MG63 (cell line): ENCODE measurements at regions not wholly inside any gene's neighbourhood (a gene's known extent, or its start where the extent isn't known, plus 50 kb on each side); places are given as distances from the start of the nearest gene placed in this dataset.

Experiments used
- DNase-seq: peaks from one replicate; pipeline ENCODE4 v3.0.0-alpha.2; 2020
- H3K27me3 ChIP-seq: fragments of 250-450 bp; sonication (Bioruptor Pico); 2 replicates; pipeline ENCODE4 v1.5.1; 2020; ENCODE audit warnings: mild to moderate bottlenecking, moderate library complexity
- H3K36me3 ChIP-seq: fragments of 250-450 bp; sonication (Bioruptor Pico); 2 replicates; pipeline ENCODE4 v1.5.1; 2020; ENCODE audit warnings: mild to moderate bottlenecking, moderate library complexity
- H3K4me3 ChIP-seq: fragments of 250-450 bp; sonication (Bioruptor Pico); 2 replicates; pipeline ENCODE4 v1.5.1; 2020; ENCODE audit warnings: mild to moderate bottlenecking, moderate library complexity
- H3K9me3 ChIP-seq: fragments of 250-450 bp; sonication (Bioruptor Pico); 2 replicates; pipeline ENCODE4 v1.5.1; 2020; ENCODE audit warnings: mild to moderate bottlenecking, moderate library complexity

- Histone ChIP-seq H3K36me3 (no peaks in the 10 kb centered on the region), H3K27me3 (no peaks in the 10 kb centered on the region; the same call in 1 of the 2 replicates), H3K9me3 (no peaks in the 10 kb centered on the region), H3K4me3 (no peak overlapping the region)
- no peak for DNase-seq
Observed at GRCh38 chr5:163968651-163969050, 463.2 kb downstream of the MAT2B start.

- Histone ChIP-seq H3K9me3 (no peaks in the 10 kb centered on the region), H3K4me3 (no peak overlapping the region), H3K27me3 (no peaks in the 10 kb centered on the region), H3K36me3 (no peaks in the 10 kb centered on the region)
- no peak for DNase-seq
Observed at GRCh38 chr5:163976696-163977095, 471.3 kb downstream of the MAT2B start.

- no peak for DNase-seq
- H3K27me3 ChIP-seq: no peaks in the 10 kb centered on the region
- H3K9me3 ChIP-seq: no peaks in the 10 kb centered on the region
- no peak overlapping the region for H3K4me3 ChIP-seq
- no peaks in the 10 kb centered on the region for H3K36me3 ChIP-seq
Observed at GRCh38 chr5:163978897-163979296, 473.5 kb downstream of the MAT2B start.

GRCh38 chr5:163988566-163988965, 483.1 kb downstream of the MAT2B start:
- DNase-seq: no peak
- Histone ChIP-seq H3K27me3 (peaks cover 2% of the 10 kb centered on the region), H3K36me3 (no peaks in the 10 kb centered on the region), H3K4me3 (no peak overlapping the region), H3K9me3 (peaks cover 2% of the 10 kb centered on the region; the same call in 1 of the 2 replicates)

- Histone ChIP-seq H3K4me3 (no peak overlapping the region), H3K27me3 (no peaks in the 10 kb centered on the region; the same call in none of the 2 replicates), H3K9me3 (no peaks in the 10 kb centered on the region), H3K36me3 (no peaks in the 10 kb centered on the region)
- DNase-seq: no peak
Observed at GRCh38 chr5:163993126-163993525, 487.7 kb downstream of the MAT2B start.

GRCh38 chr5:163995206-163995605, 489.8 kb downstream of the MAT2B start:
- DNase-seq: no peak
- Histone ChIP-seq H3K4me3 (no peak overlapping the region), H3K27me3 (no peaks in the 10 kb centered on the region; the same call in 1 of the 2 replicates), H3K9me3 (no peaks in the 10 kb centered on the region), H3K36me3 (no peaks in the 10 kb centered on the region)

GRCh38 chr5:163997965-163998364, 492.5 kb downstream of the MAT2B start:
- no peaks in the 10 kb centered on the region for H3K27me3 ChIP-seq
- no peaks in the 10 kb centered on the region for H3K36me3 ChIP-seq
- no peak overlapping the region for H3K4me3 ChIP-seq
- DNase-seq: no peak
- H3K9me3 ChIP-seq: no peaks in the 10 kb centered on the region

- DNase-seq: no peak
- Histone ChIP-seq H3K9me3 (no peaks in the 10 kb centered on the region), H3K4me3 (no peak overlapping the region), H3K27me3 (no peaks in the 10 kb centered on the region), H3K36me3 (no peaks in the 10 kb centered on the region)
Observed at GRCh38 chr5:164000241-164000640, 494.8 kb downstream of the MAT2B start.

- no peaks in the 10 kb centered on the region for H3K9me3 ChIP-seq
- H3K27me3 ChIP-seq: no peaks in the 10 kb centered on the region
- peak; percentile 57 for DNase-seq
- no peaks in the 10 kb centered on the region for H3K36me3 ChIP-seq
- no peak overlapping the region for H3K4me3 ChIP-seq
Observed at GRCh38 chr5:164000819-164001218, 495.4 kb downstream of the MAT2B start.

- Histone ChIP-seq H3K27me3 (no peaks in the 10 kb centered on the region), H3K9me3 (no peaks in the 10 kb centered on the region), H3K4me3 (no peak overlapping the region), H3K36me3 (no peaks in the 10 kb centered on the region)
- DNase-seq: no peak
Observed at GRCh38 chr5:164002214-164002613, 496.8 kb downstream of the MAT2B start.

- Histone ChIP-seq H3K27me3 (no peaks in the 10 kb centered on the region), H3K4me3 (no peak overlapping the region), H3K36me3 (no peaks in the 10 kb centered on the region), H3K9me3 (no peaks in the 10 kb centered on the region)
- DNase-seq: peak; percentile 17
Observed at GRCh38 chr5:164002628-164003027, 497.2 kb downstream of the MAT2B start.

- Histone ChIP-seq H3K27me3 (no peaks in the 10 kb centered on the region), H3K36me3 (no peaks in the 10 kb centered on the region)
Observed at GRCh38 chr5:164005071-164005470, 499.7 kb downstream of the MAT2B start.

GRCh38 chr5:164007064-164007463, 501.6 kb downstream of the MAT2B start:
- Histone ChIP-seq H3K36me3 (no peaks in the 10 kb centered on the region), H3K9me3 (no peaks in the 10 kb centered on the region), H3K4me3 (no peak overlapping the region), H3K27me3 (no peaks in the 10 kb centered on the region)
- no peak for DNase-seq

More at GRCh38 chr5:164005071-164005470, 499.7 kb downstream of the MAT2B start:
- no peak for DNase-seq
- no peaks in the 10 kb centered on the region for H3K9me3 ChIP-seq
- no peak overlapping the region for H3K4me3 ChIP-seq

GRCh38 chr5:164009621-164010020, 504.2 kb downstream of the MAT2B start:
- no peaks in the 10 kb centered on the region for H3K36me3 ChIP-seq
- no peaks in the 10 kb centered on the region for H3K27me3 ChIP-seq
- H3K9me3 ChIP-seq: no peaks in the 10 kb centered on the region
- DNase-seq: no peak
- H3K4me3 ChIP-seq: no peak overlapping the region

- no peaks in the 10 kb centered on the region for H3K9me3 ChIP-seq
- H3K4me3 ChIP-seq: no peak overlapping the region
- DNase-seq: no peak
- H3K36me3 ChIP-seq: no peaks in the 10 kb centered on the region
- no peaks in the 10 kb centered on the region for H3K27me3 ChIP-seq
Observed at GRCh38 chr5:164010900-164011299, 505.5 kb downstream of the MAT2B start.

GRCh38 chr5:164012371-164012770, 507.0 kb downstream of the MAT2B start:
- H3K9me3 ChIP-seq: no peaks in the 10 kb centered on the region
- no peaks in the 10 kb centered on the region for H3K27me3 ChIP-seq
- no peaks in the 10 kb centered on the region for H3K36me3 ChIP-seq
- no peak for DNase-seq
- H3K4me3 ChIP-seq: no peak overlapping the region

- no peaks in the 10 kb centered on the region for H3K36me3 ChIP-seq
- H3K9me3 ChIP-seq: no peaks in the 10 kb centered on the region
- H3K27me3 ChIP-seq: no peaks in the 10 kb centered on the region
- peak; percentile 41 for DNase-seq
- H3K4me3 ChIP-seq: no peak overlapping the region
Observed at GRCh38 chr5:164013077-164013670, 507.8 kb downstream of the MAT2B start.

- no peaks in the 10 kb centered on the region for H3K9me3 ChIP-seq
- H3K4me3 ChIP-seq: no peak overlapping the region
- no peaks in the 10 kb centered on the region for H3K27me3 ChIP-seq
- DNase-seq: no peak
- no peaks in the 10 kb centered on the region for H3K36me3 ChIP-seq
Observed at GRCh38 chr5:164020116-164020515, 514.7 kb downstream of the MAT2B start.

- H3K9me3 ChIP-seq: no peaks in the 10 kb centered on the region
- peak; percentile 27 for DNase-seq
- H3K36me3 ChIP-seq: no peaks in the 10 kb centered on the region
- no peaks in the 10 kb centered on the region for H3K27me3 ChIP-seq
- H3K4me3 ChIP-seq: no peak overlapping the region
Observed at GRCh38 chr5:164027738-164028137, 522.3 kb downstream of the MAT2B start.
